Lower leg skin (tissue), 4 donors: ENCODE measurements at regions not wholly inside any gene's neighbourhood (a gene's known extent, or its start where the extent isn't known, plus 50 kb on each side); places are given as distances from the start of the nearest gene placed in this dataset.
"Not testable (repeated sequence)": the region's sequence is repeated elsewhere in the genome, so short reads cannot be mapped to it uniquely, and the experiment has no call there.

ENCODE experiments used
- DNase-seq, 2 donors: peaks; one replicate each; pipeline ENCODE4 v3.0.0-alpha.2; 2019; ENCODE audit warnings: low spot score in 2 of 2
- H3K4me3 ChIP-seq: fragments of 200-600 bp; sonication (generic); 2 replicates; pipeline ENCODE4 v1.5.1; 2017; ENCODE audit warnings: mild to moderate bottlenecking, low read depth; ENCODE audit not compliant: poor library complexity, severe bottlenecking
- POLR2A ChIP-seq, 2 donors: fragments of 450-650 bp; IDR thresholded peaks; one replicate each; pipeline ENCODE4 v1.6.1; 2016 to 2017; ENCODE audit warnings: antibody characterized with exemption in 2 of 2, mild to moderate bottlenecking in 1 of 2, moderate library complexity in 1 of 2
- WGBS, 2 donors: methylation state at CpG; one replicate each; pipeline ENCODE4 v1.1.5; 2018; 5-methylcytosine and 5-hydroxymethylcytosine counted together
- intact Hi-C: fragments of 100-400 bp; cut with DNase I; formaldehyde crosslinking; loops from one replicate; pipeline ENCODE4 v1.15.0; 2023; ENCODE audit warnings: low total_unique reads
- TF ChIP-seq, protein P1 (sequence below), 3 donors: fragments of 450-650 bp; IDR thresholded peaks; one replicate each; pipeline ENCODE4 v1.5.1; 2016; ENCODE audit warnings: antibody characterized with exemption in 3 of 3, mild to moderate bottlenecking in 3 of 3, moderate library complexity in 2 of 3

DNA sequence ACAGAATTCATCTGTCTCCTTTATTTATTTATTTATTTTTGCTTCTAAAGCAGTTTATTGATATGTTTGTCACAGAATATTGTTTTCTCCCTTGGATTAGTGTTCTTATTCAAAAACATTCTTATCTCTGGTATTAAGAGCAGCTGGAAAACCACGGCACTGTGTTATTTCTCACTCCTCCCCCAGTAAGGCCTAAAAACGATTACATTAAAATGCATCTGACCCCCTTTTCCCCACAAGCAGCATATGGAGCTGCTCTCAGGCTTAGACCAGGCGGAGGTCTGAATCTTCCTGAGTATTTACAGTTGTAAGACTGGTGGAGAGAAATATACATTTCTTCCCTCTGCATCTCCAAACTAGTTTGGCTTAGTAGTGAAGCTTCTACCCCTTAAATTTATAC, 86.8 kb downstream of the HLX start:
- DNase-seq = no peak
- no peak overlapping the region for H3K4me3 ChIP-seq
- TF ChIP-seq POLR2A (IDR thresholded peaks at IDR 0.05) = no peak
- TF ChIP-seq, protein P1, sequence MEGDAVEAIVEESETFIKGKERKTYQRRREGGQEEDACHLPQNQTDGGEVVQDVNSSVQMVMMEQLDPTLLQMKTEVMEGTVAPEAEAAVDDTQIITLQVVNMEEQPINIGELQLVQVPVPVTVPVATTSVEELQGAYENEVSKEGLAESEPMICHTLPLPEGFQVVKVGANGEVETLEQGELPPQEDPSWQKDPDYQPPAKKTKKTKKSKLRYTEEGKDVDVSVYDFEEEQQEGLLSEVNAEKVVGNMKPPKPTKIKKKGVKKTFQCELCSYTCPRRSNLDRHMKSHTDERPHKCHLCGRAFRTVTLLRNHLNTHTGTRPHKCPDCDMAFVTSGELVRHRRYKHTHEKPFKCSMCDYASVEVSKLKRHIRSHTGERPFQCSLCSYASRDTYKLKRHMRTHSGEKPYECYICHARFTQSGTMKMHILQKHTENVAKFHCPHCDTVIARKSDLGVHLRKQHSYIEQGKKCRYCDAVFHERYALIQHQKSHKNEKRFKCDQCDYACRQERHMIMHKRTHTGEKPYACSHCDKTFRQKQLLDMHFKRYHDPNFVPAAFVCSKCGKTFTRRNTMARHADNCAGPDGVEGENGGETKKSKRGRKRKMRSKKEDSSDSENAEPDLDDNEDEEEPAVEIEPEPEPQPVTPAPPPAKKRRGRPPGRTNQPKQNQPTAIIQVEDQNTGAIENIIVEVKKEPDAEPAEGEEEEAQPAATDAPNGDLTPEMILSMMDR (IDR thresholded peaks at IDR 0.05) = no peak
- 92 to 96% methylated on average over 3 of the region's 3 CpGs for WGBS, 2 donors
- intact Hi-C loops = no loop called here

DNA sequence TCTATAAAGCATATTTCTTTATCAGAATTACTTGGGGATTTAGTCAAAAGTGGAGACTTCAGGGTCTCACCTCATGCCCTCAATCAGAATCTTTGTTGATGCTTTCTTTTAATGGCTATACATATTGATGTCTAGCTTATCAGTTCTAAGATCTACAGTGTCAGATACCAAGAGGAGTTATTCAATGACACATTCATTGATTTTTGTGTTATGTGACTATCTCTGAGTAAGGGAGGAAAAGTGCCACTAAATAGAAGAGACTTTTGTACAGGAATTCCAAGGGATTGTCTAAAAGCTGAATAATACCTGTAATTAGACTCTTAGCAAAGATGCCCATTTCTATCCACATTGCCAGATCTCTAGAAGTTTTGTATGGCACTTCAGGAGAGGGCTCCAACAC, 87.2 kb downstream of the HLX start:
- intact Hi-C loops = no loop called here
- TF ChIP-seq, protein P1 (IDR thresholded peaks at IDR 0.05) = no peak
- no peak for TF ChIP-seq POLR2A (IDR thresholded peaks at IDR 0.05)
- no peak overlapping the region for H3K4me3 ChIP-seq
- no peak for DNase-seq

DNA sequence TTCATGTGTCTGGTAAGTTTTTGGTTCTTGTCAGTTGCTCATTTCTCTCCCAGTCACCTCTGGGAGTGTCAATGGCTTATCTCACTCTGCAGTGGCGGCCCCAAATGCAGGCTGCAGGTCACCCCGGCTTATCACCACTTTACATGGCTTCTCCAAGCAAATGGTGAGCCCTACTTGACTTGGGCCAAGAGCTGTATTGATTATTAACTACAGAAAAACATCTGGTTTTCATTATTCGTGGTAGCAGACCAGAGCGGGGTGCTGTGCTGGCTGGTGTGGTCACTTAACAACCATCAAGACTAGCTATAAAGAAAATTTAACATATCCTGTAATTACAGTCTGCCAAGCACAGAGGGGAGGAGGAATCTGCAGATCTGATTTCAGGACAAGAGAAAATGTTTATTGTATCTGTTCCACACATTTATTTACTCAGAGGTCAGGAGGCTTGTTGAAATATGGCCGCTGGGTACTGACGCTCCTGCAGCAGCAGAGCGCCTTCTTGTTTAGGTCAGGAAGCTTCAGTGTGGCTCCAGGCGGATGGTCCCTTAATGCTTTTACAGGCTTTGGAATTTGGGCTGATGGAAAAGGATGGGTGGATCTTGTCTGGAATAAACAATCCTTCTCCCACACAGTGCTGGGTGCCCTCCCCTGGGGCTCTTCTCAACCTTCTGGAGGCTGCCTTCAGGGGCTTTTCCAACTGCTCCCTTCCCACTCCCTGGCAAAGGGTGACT, 87.8 kb downstream of the HLX start:
- 77 to 78% methylated on average over 8 of the region's 8 CpGs for WGBS, 2 donors
- intact Hi-C loops = no loop called here
- no peak for TF ChIP-seq POLR2A (IDR thresholded peaks at IDR 0.05)
- TF ChIP-seq, protein P1 (IDR thresholded peaks at IDR 0.05) = no peak
- no peak for DNase-seq
- no peak overlapping the region for H3K4me3 ChIP-seq

DNA sequence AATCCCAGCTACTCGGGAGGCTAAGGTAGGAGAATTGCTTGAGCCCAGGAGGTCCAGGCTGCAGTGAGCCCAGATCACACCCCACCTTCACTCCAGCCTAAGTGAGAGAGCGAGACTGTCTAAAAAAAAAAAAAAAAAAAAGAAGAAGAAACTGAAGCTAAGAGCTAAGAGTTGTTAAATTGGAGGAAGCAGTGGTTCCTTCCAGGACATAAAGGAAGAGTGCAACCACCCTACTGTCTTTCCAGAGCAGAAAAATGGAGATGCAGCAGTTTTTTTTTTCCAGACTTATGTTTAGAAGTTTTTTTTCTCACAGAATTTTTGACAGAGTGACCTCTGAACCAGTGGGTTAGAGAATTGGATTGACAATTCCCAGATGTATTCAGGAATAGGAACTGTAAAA, 88.7 kb downstream of the HLX start:
- intact Hi-C loops = no loop called here
- TF ChIP-seq, protein P1 (IDR thresholded peaks at IDR 0.05) = no peak
- no peak for TF ChIP-seq POLR2A (IDR thresholded peaks at IDR 0.05)
- 84 to 97% methylated on average over 2 of the region's 2 CpGs for WGBS, 2 donors
- H3K4me3 ChIP-seq = no peak overlapping the region
- DNase-seq = no peak

DNA sequence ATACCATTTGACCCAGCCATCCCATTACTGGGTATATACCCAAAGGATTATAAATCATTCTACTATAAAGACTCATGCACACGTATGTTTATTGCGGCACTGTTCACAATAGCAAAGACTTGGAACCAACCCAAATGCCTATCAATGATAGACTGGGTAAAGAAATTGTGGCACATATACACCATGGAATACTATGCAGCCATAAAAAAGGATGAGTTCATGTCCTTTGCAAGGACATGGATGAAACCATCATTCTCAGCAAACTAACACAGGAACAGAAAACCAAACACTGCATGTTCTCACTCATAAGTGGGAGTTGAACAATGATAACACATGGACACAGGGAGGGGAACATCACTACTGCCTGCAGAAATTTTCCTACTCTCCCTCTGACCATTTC, 90.0 kb downstream of the HLX start:
- DNase-seq, intact Hi-C loops, H3K4me3 ChIP-seq: not testable (repeated sequence)
- 94 to 96% methylated on average over 2 of the region's 2 CpGs for WGBS, 2 donors

DNA sequence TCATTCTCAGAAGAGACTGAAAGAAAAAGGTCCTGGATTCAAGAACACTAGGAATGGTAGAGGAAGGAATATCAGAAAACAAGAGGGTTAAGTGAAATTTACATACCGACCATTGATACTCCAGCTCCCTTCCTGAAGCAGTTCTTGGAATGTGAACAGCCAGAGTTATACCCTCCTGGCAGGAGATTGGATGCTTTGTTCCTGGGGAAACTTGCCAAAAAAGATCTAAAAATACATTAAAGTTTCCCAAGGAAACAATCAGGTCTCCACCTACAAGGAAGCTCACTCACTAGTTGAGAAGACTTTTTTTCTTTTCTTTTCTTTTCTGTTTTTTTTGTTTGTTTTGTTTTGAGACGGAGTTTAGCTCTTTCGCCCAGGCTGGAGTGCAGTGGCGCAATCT, 91.1 kb downstream of the HLX start:
- WGBS, 2 donors = 61 to 84% methylated on average over 4 of the region's 4 CpGs
- intact Hi-C loops = no loop called here
- H3K4me3 ChIP-seq = no peak overlapping the region
- TF ChIP-seq POLR2A (IDR thresholded peaks at IDR 0.05) = no peak
- TF ChIP-seq, protein P1 (IDR thresholded peaks at IDR 0.05) = no peak
- no peak for DNase-seq
